Activated CD4-positive, alpha-beta T cell treated with anti-CD3 and anti-CD28 coated beads for 36 hours (primary cell): ENCODE measurements at regions not wholly inside any gene's neighbourhood (a gene's known extent, or its start where the extent isn't known, plus 50 kb on each side); places are given as distances from the start of the nearest gene placed in this dataset.
A peak's percentile ranks its signal among the peaks of the same experiment; 100 is the strongest.

ENCODE experiments used
- ATAC-seq: fragments of 200-7000 bp; cut with Tn5 transposase; one replicate; pipeline ENCODE4 v1.10.0; 2021; ENCODE audit warnings: mild to moderate bottlenecking, moderate library complexity
- CTCF ChIA-PET: fragments of 350-600 bp; sonication (Branson Sonifier 250); formaldehyde crosslinking; loops from one replicate; lab custom pipeline; 2021; ENCODE audit warnings: antibody characterized with exemption; lab: Charles Lee
- POLR2A ChIA-PET: fragments of 350-600 bp; sonication (Branson Sonifier 250); formaldehyde crosslinking; loops from one replicate; lab custom pipeline; 2021; ENCODE audit warnings: antibody characterized with exemption, inconsistent platforms; lab: Charles Lee
- DNase-seq: peaks from one replicate; pipeline ENCODE4 v3.0.0-alpha.2; 2020
- H3K27ac Mint-ChIP-seq: one replicate; pipeline ENCODE4 v1.8.0; 2021; ENCODE audit warnings: mixed read lengths
- H3K27me3 Mint-ChIP-seq: one replicate; pipeline ENCODE4 v1.8.0; 2021; ENCODE audit warnings: mixed read lengths
- H3K36me3 Mint-ChIP-seq: one replicate; pipeline ENCODE4 v1.8.0; 2021; ENCODE audit warnings: low read depth, mixed read lengths
- H3K4me1 Mint-ChIP-seq: one replicate; pipeline ENCODE4 v1.8.0; 2021; ENCODE audit warnings: mixed read lengths
- H3K4me3 Mint-ChIP-seq: one replicate; pipeline ENCODE4 v1.8.0; 2021; ENCODE audit warnings: mild to moderate bottlenecking, moderate library complexity, mixed read lengths
- H3K9me3 Mint-ChIP-seq: one replicate; pipeline ENCODE4 v1.8.0; 2021; ENCODE audit warnings: low read depth, mixed read lengths
- intact Hi-C, 2 experiments: fragments of 100-400 bp; cut with DNase I in 1 of 2; cut with micrococcal nuclease in 1 of 2; formaldehyde crosslinking; loops; one replicate each; pipeline versions ENCODE4 v1.14.2 to v1.15.1; 2022 to 2024; cut with DNase I, micrococcal nuclease

- DNase-seq (no peak), ATAC-seq (no peak)
- no peaks in the 10 kb centered on the region for H3K27me3 Mint-ChIP-seq
- intact Hi-C loops, result no loop called here
- H3K4me1 Mint-ChIP-seq, result no peaks in the 10 kb centered on the region
- H3K4me3 Mint-ChIP-seq, result no peak overlapping the region
- H3K9me3 Mint-ChIP-seq, result no peaks in the 10 kb centered on the region
- ChIA-PET POLR2A (no interaction called here), CTCF (interaction anchor here (1.4 to 3.2 kb wide), 2 partner anchors 8 to 9 kb away, joined by 3 to 17 read pairs; no protein-coding TSS in a partner anchor)
- H3K27ac Mint-ChIP-seq, result no peak overlapping the region
- no peaks in the 10 kb centered on the region for H3K36me3 Mint-ChIP-seq
Observed at GRCh38 chr1:53400761-53401674, 58.2 kb upstream of the DMRTB1 start.

- H3K36me3 Mint-ChIP-seq, result no peaks in the 10 kb centered on the region
- no peak for DNase-seq
- no peaks in the 10 kb centered on the region for H3K9me3 Mint-ChIP-seq
- CTCF ChIA-PET, result interaction anchor here (3.2 kb wide), 1 partner anchor 9 kb away, joined by 17 read pairs; no protein-coding TSS in a partner anchor
- H3K4me3 Mint-ChIP-seq, result no peak overlapping the region
- ATAC-seq, result no peak
- intact Hi-C loops, result no loop called here
- H3K27me3 Mint-ChIP-seq, result no peaks in the 10 kb centered on the region
- no peaks in the 10 kb centered on the region for H3K4me1 Mint-ChIP-seq
- H3K27ac Mint-ChIP-seq, result no peak overlapping the region
- POLR2A ChIA-PET, result no interaction called here
Observed at GRCh38 chr1:53401813-53402745, 57.1 kb upstream of the DMRTB1 start.

- Mint-ChIP-seq H3K9me3 (no peaks in the 10 kb centered on the region), H3K36me3 (no peaks in the 10 kb centered on the region), H3K4me1 (no peaks in the 10 kb centered on the region), H3K4me3 (no peak overlapping the region), H3K27ac (no peak overlapping the region), H3K27me3 (no peaks in the 10 kb centered on the region)
- POLR2A ChIA-PET, result no interaction called here
- CTCF ChIA-PET, result interaction anchor here (0.9 to 3.2 kb wide), 4 partner anchors 10 to 156 kb away, joined by 3 to 17 read pairs (median 4); no protein-coding TSS in a partner anchor
- intact Hi-C loops, result no loop called here
- ATAC-seq (no peak), DNase-seq (no peak)
Observed at GRCh38 chr1:53402891-53403655, 56.1 kb upstream of the DMRTB1 start.

- Mint-ChIP-seq H3K27ac (no peak overlapping the region), H3K27me3 (no peaks in the 10 kb centered on the region), H3K9me3 (no peaks in the 10 kb centered on the region), H3K36me3 (no peaks in the 10 kb centered on the region), H3K4me1 (peaks cover 4% of the 10 kb centered on the region), H3K4me3 (no peak overlapping the region)
- DNase-seq (no peak), ATAC-seq (no peak)
- intact Hi-C loops, result no loop called here
- POLR2A ChIA-PET, result interaction anchor here (0.6 kb wide), 1 partner anchor 1002 kb away, joined by 4 read pairs; no protein-coding TSS in a partner anchor
- CTCF ChIA-PET, result interaction anchor here (0.5 to 0.6 kb wide), 2 partner anchors 8 to 13 kb away, joined by 3 read pairs; no protein-coding TSS in a partner anchor
Observed at GRCh38 chr1:53405737-53406136, 53.5 kb upstream of the DMRTB1 start.

- no peaks in the 10 kb centered on the region for H3K27me3 Mint-ChIP-seq
- POLR2A ChIA-PET, result interaction anchor here (0.6 kb wide), 1 partner anchor 1001 kb away, joined by 4 read pairs; no protein-coding TSS in a partner anchor
- intact Hi-C loops, result no loop called here
- no peak for ATAC-seq
- DNase-seq, result no peak
- H3K27ac Mint-ChIP-seq, result peak overlapping the region; percentile 2
- CTCF ChIA-PET, result no interaction called here
- no peak overlapping the region for H3K4me3 Mint-ChIP-seq
- H3K9me3 Mint-ChIP-seq, result no peaks in the 10 kb centered on the region
- H3K4me1 Mint-ChIP-seq, result peaks cover 11% of the 10 kb centered on the region
- no peaks in the 10 kb centered on the region for H3K36me3 Mint-ChIP-seq
Observed at GRCh38 chr1:53406551-53407235, 52.5 kb upstream of the DMRTB1 start.

GRCh38 chr1:53408013-53408754, 51.0 kb upstream of the DMRTB1 start:
- H3K36me3 Mint-ChIP-seq, result no peaks in the 10 kb centered on the region
- ChIA-PET POLR2A (no interaction called here), CTCF (interaction anchor here (1.1 to 1.4 kb wide), 2 partner anchors 15 to 130 kb away, joined by 3 to 4 read pairs; no protein-coding TSS in a partner anchor)
- no peak overlapping the region for H3K4me3 Mint-ChIP-seq
- intact Hi-C loops, result no loop called here
- DNase-seq (no peak), ATAC-seq (no peak)
- no peaks in the 10 kb centered on the region for H3K27me3 Mint-ChIP-seq
- H3K4me1 Mint-ChIP-seq, result peaks cover 26% of the 10 kb centered on the region
- peak overlapping the region; percentile 11 for H3K27ac Mint-ChIP-seq
- no peaks in the 10 kb centered on the region for H3K9me3 Mint-ChIP-seq

GRCh38 chr1:53408755-53409129, 50.5 kb upstream of the DMRTB1 start:
- POLR2A ChIA-PET, result no interaction called here
- ATAC-seq (no peak), DNase-seq (no peak)
- CTCF ChIA-PET, result interaction anchor here (1.1 to 1.4 kb wide), 2 partner anchors 16 to 130 kb away, joined by 3 to 4 read pairs; no protein-coding TSS in a partner anchor
- no peaks in the 10 kb centered on the region for H3K36me3 Mint-ChIP-seq
- no peak overlapping the region for H3K4me3 Mint-ChIP-seq
- no peak overlapping the region for H3K27ac Mint-ChIP-seq
- H3K9me3 Mint-ChIP-seq, result no peaks in the 10 kb centered on the region
- no peaks in the 10 kb centered on the region for H3K27me3 Mint-ChIP-seq
- H3K4me1 Mint-ChIP-seq, result peaks cover 32% of the 10 kb centered on the region
- intact Hi-C loops, result no loop called here

GRCh38 chr1:53409233-53409632, 50.0 kb upstream of the DMRTB1 start:
- peaks cover 37% of the 10 kb centered on the region for H3K4me1 Mint-ChIP-seq
- H3K9me3 Mint-ChIP-seq, result no peaks in the 10 kb centered on the region
- intact Hi-C loops, result no loop called here
- no peak for ATAC-seq
- no peaks in the 10 kb centered on the region for H3K36me3 Mint-ChIP-seq
- ChIA-PET POLR2A (no interaction called here), CTCF (interaction anchor here (0.7 to 1.4 kb wide), 2 partner anchors 16 to 78 kb away, joined by 3 to 4 read pairs; no protein-coding TSS in a partner anchor)
- H3K27me3 Mint-ChIP-seq, result no peaks in the 10 kb centered on the region
- no peak overlapping the region for H3K27ac Mint-ChIP-seq
- H3K4me3 Mint-ChIP-seq, result no peak overlapping the region
- no peak for DNase-seq
